GM08714 (cell line): ENCODE measurements at regions not wholly inside any gene's neighbourhood (a gene's known extent, or its start where the extent isn't known, plus 50 kb on each side); places are given as distances from the start of the nearest gene placed in this dataset.
"Not testable (repeated sequence)": the region's sequence is repeated elsewhere in the genome, so short reads cannot be mapped to it uniquely, and the experiment has no call there.

Source experiments
- H3K4me3 ChIP-seq: fragments of 200-500 bp; sonication (Bioruptor generic); 2 replicates; pipeline ENCODE4 v1.5.1; 2014; ENCODE audit warnings: mild to moderate bottlenecking, low read length, inconsistent platforms
- ZNF274 ChIP-seq: IDR thresholded peaks from 2 replicates; pipeline ENCODE4 v1.6.1; 2012; ENCODE audit warnings: mild to moderate bottlenecking, low read depth, low read length

GRCh38 chr16:29217752-29218126 is 188.8 kb downstream of the NPIPB11 start:
- H3K4me3 ChIP-seq = not testable (repeated sequence)

GRCh38 chr16:29217104-29217751 is 189.3 kb downstream of the NPIPB11 start:
- not testable (repeated sequence) for H3K4me3 ChIP-seq

- not testable (repeated sequence) for H3K4me3 ChIP-seq
Observed at GRCh38 chr16:29213770-29214169, 192.7 kb downstream of the NPIPB11 start.

- not testable (repeated sequence) for H3K4me3 ChIP-seq
Observed at GRCh38 chr16:29213251-29213650, 193.3 kb downstream of the NPIPB11 start.

- H3K4me3 ChIP-seq = not testable (repeated sequence)
Observed at GRCh38 chr16:29212084-29213027, 194.2 kb downstream of the NPIPB11 start.

GRCh38 chr16:29211456-29211855 is 195.1 kb downstream of the NPIPB11 start:
- not testable (repeated sequence) for H3K4me3 ChIP-seq

- H3K4me3 ChIP-seq = not testable (repeated sequence)
Observed at GRCh38 chr16:29210299-29211150, 196.0 kb downstream of the NPIPB11 start.

GRCh38 chr16:29206120-29206519 is 200.4 kb downstream of the NPIPB11 start:
- not testable (repeated sequence) for H3K4me3 ChIP-seq

- not testable (repeated sequence) for H3K4me3 ChIP-seq
Observed at GRCh38 chr16:29205151-29205550, 201.4 kb downstream of the NPIPB11 start.

- no peak for TF ChIP-seq ZNF274
- no peak overlapping the region for H3K4me3 ChIP-seq
Observed at GRCh38 chr16:29204806-29205135, 201.7 kb downstream of the NPIPB11 start.

- not testable (repeated sequence) for H3K4me3 ChIP-seq
Observed at GRCh38 chr16:29203933-29204805, 202.3 kb downstream of the NPIPB11 start.

GRCh38 chr16:29203046-29203932 is 203.2 kb downstream of the NPIPB11 start:
- H3K4me3 ChIP-seq = not testable (repeated sequence)

GRCh38 chr16:29202642-29203041 is 203.9 kb downstream of the NPIPB11 start:
- not testable (repeated sequence) for H3K4me3 ChIP-seq

GRCh38 chr16:29202025-29202632 is 204.4 kb downstream of the NPIPB11 start:
- H3K4me3 ChIP-seq = not testable (repeated sequence)

- not testable (repeated sequence) for H3K4me3 ChIP-seq
Observed at GRCh38 chr16:29201296-29202024, 205.1 kb downstream of the NPIPB11 start.

- not testable (repeated sequence) for H3K4me3 ChIP-seq
Observed at GRCh38 chr16:29200681-29201080, 205.8 kb downstream of the NPIPB11 start.

GRCh38 chr16:29200135-29200601 is 206.3 kb downstream of the NPIPB11 start:
- not testable (repeated sequence) for H3K4me3 ChIP-seq

- H3K4me3 ChIP-seq = not testable (repeated sequence)
Observed at GRCh38 chr16:29199626-29200025, 206.9 kb downstream of the NPIPB11 start.
